Activated naive CD4-positive, alpha-beta T cell treated with anti-CD3 and anti-CD28 coated beads for 36 hours (primary cell): ENCODE measurements at regions not wholly inside any gene's neighbourhood (a gene's known extent, or its start where the extent isn't known, plus 50 kb on each side); places are given as distances from the start of the nearest gene placed in this dataset.

Experiments
- CTCF ChIA-PET: fragments of 350-600 bp; sonication (Branson Sonifier 250); formaldehyde crosslinking; loops from one replicate; lab custom pipeline; 2021; ENCODE audit warnings: antibody characterized with exemption; lab: Charles Lee
- DNase-seq: peaks from one replicate; pipeline ENCODE4 v3.0.0-alpha.2; 2020
- H3K27ac Mint-ChIP-seq: one replicate; pipeline ENCODE4 v1.8.0; 2021; ENCODE audit warnings: mild to moderate bottlenecking, mixed read lengths
- H3K27me3 Mint-ChIP-seq: one replicate; pipeline ENCODE4 v1.8.0; 2021; ENCODE audit warnings: low read depth, mixed read lengths
- H3K36me3 Mint-ChIP-seq: one replicate; pipeline ENCODE4 v1.8.0; 2021; ENCODE audit warnings: low read depth, mixed read lengths
- H3K4me1 Mint-ChIP-seq: one replicate; pipeline ENCODE4 v1.8.0; 2021; ENCODE audit warnings: low read depth, mixed read lengths
- H3K4me3 Mint-ChIP-seq: one replicate; pipeline ENCODE4 v1.8.0; 2021; ENCODE audit warnings: mild to moderate bottlenecking, moderate library complexity, mixed read lengths
- H3K9me3 Mint-ChIP-seq: one replicate; pipeline ENCODE4 v1.8.0; 2021; ENCODE audit warnings: mixed read lengths
- intact Hi-C: fragments of 100-400 bp; cut with micrococcal nuclease; formaldehyde crosslinking; loops from one replicate; pipeline ENCODE4 v1.15.1; 2023

- no peaks in the 10 kb centered on the region for H3K4me1 Mint-ChIP-seq
- intact Hi-C loops: no loop called here
- CTCF ChIA-PET: interaction anchor here (0.7 kb wide), 1 partner anchor 177 kb away, joined by 4 read pairs; no protein-coding TSS in a partner anchor
- no peak overlapping the region for H3K4me3 Mint-ChIP-seq
- peaks cover 4% of the 10 kb centered on the region for H3K9me3 Mint-ChIP-seq
- no peak overlapping the region for H3K27ac Mint-ChIP-seq
- no peaks in the 10 kb centered on the region for H3K36me3 Mint-ChIP-seq
- H3K27me3 Mint-ChIP-seq: peaks cover 4% of the 10 kb centered on the region
- DNase-seq: no peak
Observed at GRCh38 chr12:115385141-115385540, 701.2 kb upstream of the TBX3 start.

DNA sequence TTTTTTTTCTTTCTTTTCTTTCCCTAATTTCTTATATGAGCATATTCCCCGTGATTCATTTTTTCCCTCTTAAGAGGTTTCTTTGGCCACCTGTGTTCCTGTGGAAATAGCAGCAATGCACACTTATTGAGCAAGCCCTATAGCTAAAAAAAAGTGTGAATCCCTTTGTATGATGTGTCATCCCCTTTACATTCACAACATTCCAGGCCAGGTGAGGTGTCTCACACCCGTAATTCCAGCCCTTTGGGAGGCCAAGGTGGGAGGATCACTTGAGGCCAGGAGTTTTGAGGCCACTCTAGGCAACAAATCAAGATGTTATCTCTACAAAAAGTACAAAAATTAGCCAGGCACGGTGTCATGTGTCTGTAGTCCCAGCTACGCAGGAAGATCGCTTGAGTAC, 700.4 kb upstream of the TBX3 start:
- H3K4me3 Mint-ChIP-seq: no peak overlapping the region
- intact Hi-C loops: no loop called here
- H3K27ac Mint-ChIP-seq: no peak overlapping the region
- no peaks in the 10 kb centered on the region for H3K4me1 Mint-ChIP-seq
- no peak for DNase-seq
- peaks cover 4% of the 10 kb centered on the region for H3K27me3 Mint-ChIP-seq
- H3K9me3 Mint-ChIP-seq: peaks cover 2% of the 10 kb centered on the region
- no peaks in the 10 kb centered on the region for H3K36me3 Mint-ChIP-seq
- CTCF ChIA-PET: no interaction called here

- CTCF ChIA-PET: no interaction called here
- Mint-ChIP-seq H3K27ac (no peak overlapping the region), H3K36me3 (no peaks in the 10 kb centered on the region), H3K27me3 (peaks cover 4% of the 10 kb centered on the region), H3K4me1 (no peaks in the 10 kb centered on the region), H3K9me3 (peaks cover under 1% of the 10 kb centered on the region), H3K4me3 (no peak overlapping the region)
- no peak for DNase-seq
- intact Hi-C loops: no loop called here
Observed at GRCh38 chr12:115383668-115384067, 699.7 kb upstream of the TBX3 start.

GRCh38 chr12:115382681-115383080, 698.7 kb upstream of the TBX3 start:
- Mint-ChIP-seq H3K27ac (no peak overlapping the region), H3K9me3 (no peaks in the 10 kb centered on the region), H3K4me1 (no peaks in the 10 kb centered on the region), H3K36me3 (no peaks in the 10 kb centered on the region), H3K4me3 (no peak overlapping the region), H3K27me3 (peaks cover 4% of the 10 kb centered on the region)
- no peak for DNase-seq
- CTCF ChIA-PET: no interaction called here
- intact Hi-C loops: no loop called here

- H3K4me1 Mint-ChIP-seq: no peaks in the 10 kb centered on the region
- no peak overlapping the region for H3K4me3 Mint-ChIP-seq
- CTCF ChIA-PET: no interaction called here
- no peak for DNase-seq
- no peaks in the 10 kb centered on the region for H3K36me3 Mint-ChIP-seq
- H3K9me3 Mint-ChIP-seq: no peaks in the 10 kb centered on the region
- H3K27me3 Mint-ChIP-seq: peaks cover 4% of the 10 kb centered on the region
- no peak overlapping the region for H3K27ac Mint-ChIP-seq
- intact Hi-C loops: no loop called here
Observed at GRCh38 chr12:115380546-115381120, 696.7 kb upstream of the TBX3 start.

GRCh38 chr12:115378291-115378690, 694.3 kb upstream of the TBX3 start:
- intact Hi-C loops: no loop called here
- no peak overlapping the region for H3K27ac Mint-ChIP-seq
- H3K9me3 Mint-ChIP-seq: peaks cover 5% of the 10 kb centered on the region
- H3K27me3 Mint-ChIP-seq: peaks cover 4% of the 10 kb centered on the region
- no peaks in the 10 kb centered on the region for H3K36me3 Mint-ChIP-seq
- H3K4me3 Mint-ChIP-seq: no peak overlapping the region
- no peak for DNase-seq
- CTCF ChIA-PET: no interaction called here
- H3K4me1 Mint-ChIP-seq: peaks cover 6% of the 10 kb centered on the region

DNA sequence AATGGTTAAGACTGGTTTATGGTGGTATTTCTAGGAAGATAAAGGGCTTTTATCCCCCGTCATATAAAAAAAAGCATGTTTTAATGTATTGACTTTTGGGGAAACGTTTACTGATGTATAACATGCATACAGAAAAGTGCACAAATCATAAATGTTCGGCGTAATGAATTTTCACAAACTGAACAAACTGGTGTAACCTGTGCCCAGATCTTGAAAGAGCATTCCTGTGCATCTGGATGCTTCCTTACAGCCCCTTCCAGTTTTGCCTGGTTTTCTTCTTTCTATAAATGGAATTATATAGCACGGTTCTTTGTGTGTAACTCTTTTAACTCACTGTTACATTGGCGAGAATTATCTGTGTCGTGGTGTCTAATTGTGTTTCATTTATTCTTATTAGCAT, 693.8 kb upstream of the TBX3 start:
- intact Hi-C loops: no loop called here
- CTCF ChIA-PET: no interaction called here
- Mint-ChIP-seq H3K27me3 (peaks cover 4% of the 10 kb centered on the region), H3K4me3 (no peak overlapping the region), H3K9me3 (peaks cover 7% of the 10 kb centered on the region), H3K36me3 (no peaks in the 10 kb centered on the region), H3K27ac (no peak overlapping the region), H3K4me1 (peaks cover 6% of the 10 kb centered on the region)
- DNase-seq: no peak

DNA sequence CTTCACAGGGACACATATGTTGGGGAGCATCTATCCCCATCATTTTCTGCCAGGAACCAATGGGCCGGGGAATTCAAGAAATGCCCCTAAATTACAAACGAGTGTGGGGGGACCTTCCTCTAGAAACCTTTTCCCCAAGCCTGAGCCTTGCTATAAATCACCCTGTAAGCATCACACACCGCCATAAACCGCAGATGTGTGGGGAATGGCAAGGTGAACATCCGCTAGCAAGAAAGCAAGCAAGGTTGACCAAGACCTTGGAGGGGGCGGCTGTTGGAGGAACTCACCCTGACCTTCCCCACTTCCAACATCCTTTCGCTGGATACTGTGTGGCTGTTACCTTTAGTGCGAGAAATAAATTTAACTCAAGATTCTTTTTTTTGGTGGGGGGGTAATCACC, 693.3 kb upstream of the TBX3 start:
- no peak for DNase-seq
- peaks cover 4% of the 10 kb centered on the region for H3K27me3 Mint-ChIP-seq
- H3K27ac Mint-ChIP-seq: no peak overlapping the region
- peaks cover 10% of the 10 kb centered on the region for H3K9me3 Mint-ChIP-seq
- CTCF ChIA-PET: no interaction called here
- H3K4me1 Mint-ChIP-seq: peaks cover 6% of the 10 kb centered on the region
- intact Hi-C loops: no loop called here
- H3K4me3 Mint-ChIP-seq: no peak overlapping the region
- H3K36me3 Mint-ChIP-seq: no peaks in the 10 kb centered on the region

- peaks cover 2% of the 10 kb centered on the region for H3K27me3 Mint-ChIP-seq
- no peak for DNase-seq
- H3K4me1 Mint-ChIP-seq: peaks cover 6% of the 10 kb centered on the region
- CTCF ChIA-PET: no interaction called here
- no peaks in the 10 kb centered on the region for H3K36me3 Mint-ChIP-seq
- no peak overlapping the region for H3K4me3 Mint-ChIP-seq
- H3K27ac Mint-ChIP-seq: no peak overlapping the region
- H3K9me3 Mint-ChIP-seq: peaks cover 10% of the 10 kb centered on the region
- intact Hi-C loops: no loop called here
Observed at GRCh38 chr12:115375186-115375991, 691.4 kb upstream of the TBX3 start.

DNA sequence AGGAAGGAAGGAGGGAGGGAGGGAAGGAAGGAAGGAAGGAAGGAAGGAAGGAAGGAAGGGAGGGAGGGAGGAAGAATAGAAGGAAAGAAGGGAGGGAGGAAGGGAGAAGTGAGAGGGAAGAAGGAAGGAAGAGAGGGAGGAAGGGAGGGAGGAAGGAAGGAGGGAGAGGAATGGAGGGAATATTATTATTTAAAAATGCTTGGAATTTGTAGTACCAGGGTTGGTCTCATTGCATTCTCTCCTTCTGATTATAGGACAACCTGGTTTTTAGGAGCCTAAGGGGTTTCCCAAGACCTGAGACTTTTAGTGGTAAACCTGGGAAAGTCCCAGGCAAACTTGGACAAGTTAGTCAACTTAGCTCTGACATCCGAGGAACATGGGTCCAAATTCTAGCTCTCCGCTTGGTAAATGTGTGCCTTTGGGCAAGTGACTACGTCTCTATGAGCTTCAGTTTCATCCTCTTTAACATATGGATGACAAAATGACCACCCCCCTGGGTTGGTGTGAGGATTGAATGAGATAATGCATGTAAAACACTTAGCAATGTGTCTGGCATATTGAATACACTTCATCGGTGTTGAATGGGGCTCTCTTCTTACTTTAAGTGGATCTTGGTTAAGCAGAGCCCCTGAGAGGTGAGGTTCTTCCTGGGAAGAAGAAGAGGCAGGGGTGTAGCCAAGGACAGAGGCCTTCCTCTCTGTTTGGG, 690.7 kb upstream of the TBX3 start:
- H3K36me3 Mint-ChIP-seq: no peaks in the 10 kb centered on the region
- intact Hi-C loops: no loop called here
- DNase-seq: no peak

GRCh38 chr12:115371711-115372110, 687.7 kb upstream of the TBX3 start:
- Mint-ChIP-seq H3K4me1 (peaks cover 6% of the 10 kb centered on the region), H3K27me3 (no peaks in the 10 kb centered on the region), H3K4me3 (no peak overlapping the region), H3K9me3 (peaks cover 13% of the 10 kb centered on the region), H3K36me3 (no peaks in the 10 kb centered on the region), H3K27ac (no peak overlapping the region)
- CTCF ChIA-PET: no interaction called here
- no peak for DNase-seq
- intact Hi-C loops: no loop called here

More for the DNA sequence above, 690.7 kb upstream of the TBX3 start:
- Mint-ChIP-seq H3K4me3 (no peak overlapping the region), H3K9me3 (peaks cover 10% of the 10 kb centered on the region), H3K27ac (no peak overlapping the region), H3K4me1 (peaks cover 6% of the 10 kb centered on the region), H3K27me3 (no peaks in the 10 kb centered on the region)
- CTCF ChIA-PET: no interaction called here

GRCh38 chr12:115370650-115371049, 686.7 kb upstream of the TBX3 start:
- no peak for DNase-seq
- no peak overlapping the region for H3K4me3 Mint-ChIP-seq
- no peak overlapping the region for H3K27ac Mint-ChIP-seq
- CTCF ChIA-PET: no interaction called here
- H3K36me3 Mint-ChIP-seq: no peaks in the 10 kb centered on the region
- intact Hi-C loops: no loop called here
- peaks cover 13% of the 10 kb centered on the region for H3K9me3 Mint-ChIP-seq
- peaks cover 6% of the 10 kb centered on the region for H3K4me1 Mint-ChIP-seq
- H3K27me3 Mint-ChIP-seq: no peaks in the 10 kb centered on the region

DNA sequence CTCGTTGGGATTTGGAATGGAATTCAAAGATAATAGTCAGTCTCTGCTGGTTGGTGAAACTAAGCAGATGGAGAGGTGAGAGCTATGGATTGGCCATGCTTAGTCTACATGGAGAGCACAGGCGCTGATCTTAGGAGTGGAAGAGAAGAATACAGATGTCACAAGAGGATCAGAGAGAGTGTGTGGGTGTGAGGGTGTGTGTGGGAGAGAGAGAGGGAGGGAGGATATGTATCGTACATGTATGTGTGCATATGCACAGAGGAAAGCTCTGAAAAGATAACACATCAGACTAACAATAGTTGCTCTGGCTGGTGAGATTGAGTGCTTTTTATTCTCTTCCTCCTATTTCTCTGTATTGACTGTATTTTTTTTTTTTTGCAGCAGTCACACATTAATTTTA, 686.2 kb upstream of the TBX3 start:
- CTCF ChIA-PET: no interaction called here
- H3K4me1 Mint-ChIP-seq: peaks cover 3% of the 10 kb centered on the region
- intact Hi-C loops: no loop called here

More for the DNA sequence above, 686.2 kb upstream of the TBX3 start:
- Mint-ChIP-seq H3K27me3 (no peaks in the 10 kb centered on the region), H3K9me3 (peaks cover 12% of the 10 kb centered on the region), H3K4me3 (no peak overlapping the region), H3K36me3 (no peaks in the 10 kb centered on the region), H3K27ac (no peak overlapping the region)
- no peak for DNase-seq
